H1 (cell line): ENCODE measurements at regions not wholly inside any gene's neighbourhood (a gene's known extent, or its start where the extent isn't known, plus 50 kb on each side); places are given as distances from the start of the nearest gene placed in this dataset.

Experiments used
- CTCF ChIA-PET: fragments of 300-600 bp; sonication (Branson Sonifier 250); formaldehyde crosslinking; loops from one replicate; lab custom pipeline; 2021; ENCODE audit not compliant: partially characterized antibody; lab: Charles Lee
- POLR2A ChIA-PET: fragments of 300-600 bp; sonication (Branson Sonifier 250); formaldehyde crosslinking; loops from one replicate; lab custom pipeline; 2021; ENCODE audit warnings: inconsistent platforms; ENCODE audit not compliant: partially characterized antibody; lab: Charles Lee
- DNase-seq, 2 experiments: peaks; one replicate each; pipeline versions ENCODE4 v3.0.0 to v3.0.0-alpha.2; 2010 to 2022; ENCODE audit warnings: low spot score in 2 of 2, low read depth in 1 of 2, mixed read lengths in 1 of 2
- FAIRE-seq: peaks from 2 replicates; lab custom pipeline; 2011; peaks lifted over from hg19 to GRCh38; lab: Jason Lieb, UNC
- H2AFZ ChIP-seq: 2 replicates; pipeline ENCODE4 v1.8.1; 2012; ENCODE audit warnings: low read length, inconsistent platforms
- H2AK5ac ChIP-seq: 2 replicates; pipeline ENCODE4 v1.6.1; 2013; ENCODE audit warnings: low read depth, low read length
- H2BK120ac ChIP-seq: replicated peaks from 2 replicates; pipeline ENCODE3; 2013; ENCODE audit warnings: low read depth, low read length, inconsistent platforms
- H2BK12ac ChIP-seq: 2 replicates; pipeline ENCODE4 v1.6.1; 2013; ENCODE audit warnings: low read depth, low read length
- H2BK15ac ChIP-seq: 2 replicates; pipeline ENCODE4 v1.6.1; 2013; ENCODE audit warnings: low read length
- H2BK20ac ChIP-seq: 2 replicates; pipeline ENCODE4 v1.6.1; 2013; ENCODE audit warnings: low read length
- H2BK5ac ChIP-seq: 2 replicates; pipeline ENCODE4 v1.6.1; 2013; ENCODE audit warnings: low read depth, low read length
- H3K14ac ChIP-seq: 2 replicates; pipeline ENCODE4 v1.6.1; 2013; ENCODE audit warnings: inconsistent platforms; ENCODE audit not compliant: insufficient read length
- H3K18ac ChIP-seq: 2 replicates; pipeline ENCODE4 v1.6.1; 2013; ENCODE audit warnings: low read length; ENCODE audit errors: extremely low read depth
- H3K23ac ChIP-seq: 2 replicates; pipeline ENCODE4 v1.6.1; 2013; ENCODE audit warnings: inconsistent platforms; ENCODE audit not compliant: insufficient read length
- H3K23me2 ChIP-seq: 2 replicates; pipeline ENCODE4 v1.6.1; 2013; ENCODE audit warnings: low read depth, low read length
- H3K27ac ChIP-seq: 2 replicates; pipeline ENCODE4 v1.6.1; 2011; ENCODE audit warnings: low read depth, low read length, inconsistent platforms
- H3K27me3 ChIP-seq, 4 experiments: replicated peaks in 1 of 4; 1 replicate in 1 of 4; 2 replicates in 3 of 4; pipeline versions ENCODE4 v1.6.1 to v1.8.1; 2011 to 2013; ENCODE audit warnings: low read length in 3 of 4, mild to moderate bottlenecking in 3 of 4, inconsistent platforms in 2 of 4, mixed read lengths in 2 of 4, moderate library complexity in 1 of 4; ENCODE audit not compliant: control insufficient read depth in 3 of 4, insufficient read depth in 3 of 4; ENCODE audit errors: extremely low read depth in 1 of 4
- H3K36me3 ChIP-seq, 4 experiments: 2 replicates each; pipeline versions ENCODE4 v1.6.1 to v1.8.1; 2011 to 2013; ENCODE audit warnings: mild to moderate bottlenecking in 4 of 4, low read length in 3 of 4, moderate library complexity in 2 of 4, control low read depth in 1 of 4, inconsistent platforms in 1 of 4; ENCODE audit not compliant: insufficient read depth in 4 of 4, control insufficient read depth in 2 of 4
- H3K4ac ChIP-seq: replicated peaks from 2 replicates; pipeline ENCODE3; 2013; ENCODE audit warnings: low read length, low read depth, mixed read lengths, inconsistent platforms; ENCODE audit not compliant: insufficient read length
- H3K4me1 ChIP-seq, 4 experiments: replicated peaks in 1 of 4; 1 replicate in 1 of 4; 2 replicates in 3 of 4; pipeline versions ENCODE4 v1.6.1 to v1.8.1; 2011 to 2013; ENCODE audit warnings: low read length in 3 of 4, inconsistent platforms in 2 of 4, mixed read lengths in 1 of 4; ENCODE audit not compliant: insufficient read depth in 4 of 4, control insufficient read depth in 3 of 4
- H3K4me2 ChIP-seq, 2 experiments: 2 replicates each; pipeline versions ENCODE4 v1.6.1 to v1.8.1; 2011 to 2013; ENCODE audit warnings: low read depth in 2 of 2, low read length in 2 of 2, control low read depth in 1 of 2, inconsistent platforms in 1 of 2, mild to moderate bottlenecking in 1 of 2; ENCODE audit not compliant: insufficient read depth in 1 of 2
- H3K4me3 ChIP-seq, 4 experiments: fragments of 200-600, 300-600 bp in 1 of 4; sonication (generic), shearing (Covaris generic), sonication (Bioruptor Twin) in 1 of 4; 2 replicates each; pipeline versions ENCODE4 v1.5.1 to v1.8.1; 2011 to 2016; ENCODE audit warnings: low read length in 4 of 4, low read depth in 3 of 4, control low read depth in 2 of 4, inconsistent platforms in 2 of 4, mild to moderate bottlenecking in 2 of 4, mixed read lengths in 1 of 4, moderate library complexity in 1 of 4; ENCODE audit not compliant: insufficient read depth in 2 of 4; ENCODE audit errors: extremely low read depth in 1 of 4
- H3K56ac ChIP-seq: replicated peaks from 2 replicates; pipeline ENCODE3; 2013; ENCODE audit warnings: low read depth, mild to moderate bottlenecking, mixed read lengths, low read length, inconsistent platforms; ENCODE audit not compliant: insufficient read length
- H3K79me1 ChIP-seq: 2 replicates; pipeline ENCODE4 v1.6.1; 2013; ENCODE audit warnings: low read depth, low read length, control low read depth
- H3K79me2 ChIP-seq, 2 experiments: 2 replicates each; pipeline versions ENCODE4 v1.6.1 to v1.8.1; 2012 to 2013; ENCODE audit warnings: low read length in 2 of 2, mild to moderate bottlenecking in 2 of 2, inconsistent platforms in 1 of 2; ENCODE audit not compliant: insufficient read depth in 2 of 2, control insufficient read depth in 1 of 2
- H3K9ac ChIP-seq, 4 experiments: replicated peaks in 1 of 4; 1 replicate in 1 of 4; 2 replicates in 3 of 4; pipeline versions ENCODE4 v1.6.1 to v1.8.1; 2011 to 2013; ENCODE audit warnings: low read depth in 3 of 4, low read length in 3 of 4, control low read depth in 2 of 4, mild to moderate bottlenecking in 2 of 4, moderate library complexity in 2 of 4, inconsistent platforms in 1 of 4; ENCODE audit errors: extremely low read depth in 1 of 4
- H3K9me3 ChIP-seq, 2 experiments: 2 replicates each; pipeline versions ENCODE4 v1.6.1 to v1.8.1; 2012 to 2013; ENCODE audit warnings: mild to moderate bottlenecking in 2 of 2, moderate library complexity in 2 of 2, control low read depth in 1 of 2, inconsistent platforms in 1 of 2, low read depth in 1 of 2, low read length in 1 of 2, mixed read lengths in 1 of 2; ENCODE audit not compliant: insufficient read depth in 2 of 2
- H4K20me1 ChIP-seq, 2 experiments: replicated peaks in 1 of 2; 2 replicates each; pipeline versions ENCODE3 to v1.8.1; 2011 to 2013; ENCODE audit warnings: inconsistent platforms in 2 of 2, low read length in 2 of 2, mild to moderate bottlenecking in 1 of 2; ENCODE audit not compliant: insufficient read depth in 2 of 2, control insufficient read depth in 1 of 2
- H4K5ac ChIP-seq: 2 replicates; pipeline ENCODE4 v1.6.1; 2013; ENCODE audit warnings: low read length, low read depth, mixed read lengths, inconsistent platforms; ENCODE audit not compliant: insufficient read length
- H4K8ac ChIP-seq: 2 replicates; pipeline ENCODE4 v1.8.0; 2013; ENCODE audit warnings: mild to moderate bottlenecking, moderate library complexity, low read length, inconsistent platforms; ENCODE audit not compliant: insufficient read depth; ENCODE audit errors: extremely low read depth
- H4K91ac ChIP-seq: replicated peaks from 2 replicates; pipeline ENCODE3; 2013; ENCODE audit warnings: low read length, mixed read lengths, inconsistent platforms; ENCODE audit not compliant: insufficient read length
- CREB1 ChIP-seq: IDR thresholded peaks from 2 replicates; pipeline ENCODE4 v1.6.1; 2012; ENCODE audit warnings: inconsistent platforms
- WGBS, 2 experiments: shearing (Covaris generic) in 1 of 2; methylation state at CpG; one replicate each; pipeline versions ENCODE4 v1.1.6 to v1.1.7; 2013 to 2015; ENCODE audit warnings: low lambda C conversion rate in 2 of 2, mixed read lengths in 2 of 2, inconsistent platforms in 1 of 2, low coverage in 1 of 2, missing lambda C conversion rate in 1 of 2; ENCODE audit not compliant: insufficient replicate concordance in 2 of 2, insufficient coverage in 1 of 2, insufficient read length in 1 of 2; ENCODE audit errors: extremely low coverage in 1 of 2, missing lambda C conversion rate in 1 of 2; 5-methylcytosine and 5-hydroxymethylcytosine counted together

DNA sequence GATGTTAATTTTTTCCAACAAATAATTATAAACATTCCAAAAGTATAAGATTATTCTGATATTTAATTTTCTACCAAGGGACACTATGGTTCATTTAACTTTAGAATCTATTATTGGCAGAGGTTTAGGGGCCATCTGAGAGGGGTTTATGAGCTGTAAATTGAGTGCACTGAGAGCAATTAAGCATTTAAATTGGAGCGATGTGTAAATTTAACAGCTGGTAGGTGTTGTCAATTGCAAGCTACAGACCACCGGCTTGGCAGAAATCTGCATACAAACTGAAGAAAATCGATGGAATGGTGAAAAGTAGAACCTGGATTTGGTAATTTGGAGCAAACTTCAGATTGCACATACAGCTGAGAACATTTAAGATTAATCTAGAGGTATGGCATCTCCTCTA, 55.8 kb upstream of the MTF2 start:
- Histone ChIP-seq H2BK20ac (no peak overlapping the region), H4K20me1 (no peaks in the 10 kb centered on the region), H4K5ac (no peak overlapping the region), H4K8ac (no peak overlapping the region), H2AFZ (no peak overlapping the region), H3K4me1 (no peaks in the 10 kb centered on the region), H4K91ac (no peak overlapping the region), H3K79me2 (no peaks in the 10 kb centered on the region), H2AK5ac (no peak overlapping the region), H2BK15ac (no peak overlapping the region), H3K79me1 (no peaks in the 10 kb centered on the region), H3K4me3 (no peak overlapping the region), H2BK120ac (no peak overlapping the region), H3K36me3 (no peaks in the 10 kb centered on the region), H2BK5ac (no peak overlapping the region), H3K9me3 (no peaks in the 10 kb centered on the region), H3K18ac (no peak overlapping the region), H3K23me2 (no peaks in the 10 kb centered on the region), H2BK12ac (no peak overlapping the region), H3K56ac (no peak overlapping the region), H3K4me2 (no peak overlapping the region), H3K27me3 (no peaks in the 10 kb centered on the region), H3K23ac (no peak overlapping the region), H3K14ac (no peak overlapping the region), H3K27ac (no peak overlapping the region), H3K4ac (no peak overlapping the region), H3K9ac (no peak overlapping the region)
- no peak for TF ChIP-seq CREB1
- ChIA-PET POLR2A (interaction anchor here (0.9 to 1.9 kb wide), 2 partner anchors 56 to 61 kb away, joined by 3 to 10 read pairs; partner anchors contain the start of gene MTF2), CTCF (interaction anchor here (0.5 to 5.0 kb wide), 17 partner anchors 8 to 276 kb away, joined by 3 to 30 read pairs (median 5); no protein-coding TSS in a partner anchor)
- WGBS, 2 experiments = 86% methylated on average over 3 of the region's 3 CpGs; no CpG with 5 or more reads in 1 of the 2 experiments
- no peak for DNase-seq
- FAIRE-seq = no peak
